ENCODE measurements at regions not wholly inside any gene's neighbourhood (a gene's known extent, or its start where the extent isn't known, plus 50 kb on each side); places are given as distances from the start of the nearest gene placed in this dataset.

- TF ChIP-seq ZNF276 (CRISPR knock-in tag; IDR thresholded peaks at IDR 0.05; ENCODE audit: low read depth) (no peak), ZHX1 (CRISPR knock-in tag; IDR thresholded peaks at IDR 0.05; ENCODE audit: low read depth) (0 out of 2 replicates have a peak, but pooled peaks have one; percentile 61), FOXO1 (CRISPR knock-in tag; IDR thresholded peaks at IDR 0.05) (peak; percentile 71; the same call in 1 of the 2 replicates), ZNF800 (CRISPR knock-in tag; IDR thresholded peaks at IDR 0.05) (peak; percentile 93), KLF9 (CRISPR knock-in tag; IDR thresholded peaks at IDR 0.05; ENCODE audit: low read depth) (no peak; the same call in 1 of the 2 replicates), ATF7-NPFF (CRISPR knock-in tag; IDR thresholded peaks at IDR 0.05; ENCODE audit: low read depth) (peak; percentile 92; the same call in 1 of the 2 replicates), PLSCR1 (CRISPR knock-in tag; IDR thresholded peaks at IDR 0.05; ENCODE audit: borderline replicate concordance) (no peak), ARID4A (CRISPR knock-in tag; IDR thresholded peaks at IDR 0.05; ENCODE audit: borderline replicate concordance) (peak; percentile 85; the same call in 1 of the 2 replicates), SATB2 (CRISPR knock-in tag; IDR thresholded peaks at IDR 0.05) (peak; percentile 87; the same call in 1 of the 2 replicates), MEIS2 (CRISPR knock-in tag; IDR thresholded peaks at IDR 0.05) (0 out of 2 replicates have a peak, but pooled peaks have one; percentile 22), ZEB1 (IDR thresholded peaks at IDR 0.05; ENCODE audit: insufficient replicate concordance, low read depth) (no peak), ZBTB26 (CRISPR knock-in tag; IDR thresholded peaks at IDR 0.05; ENCODE audit: borderline replicate concordance) (peak; percentile 45; the same call in 1 of the 2 replicates), TBL1XR1 (IDR thresholded peaks at IDR 0.05; ENCODE audit: borderline replicate concordance, low read length, partially characterized antibody) (peak; percentile 36)
Observed at GRCh38 chr17:77451245-77451893, 310.6 kb downstream of the SEC14L1 start (continued).

All from HepG2 (cell line).